Activated CD4-positive, alpha-beta T cell treated with anti-CD3 and anti-CD28 coated beads, Interleukin-2, Interleukin-6, amounts not matched to agents 100 ng/mL and 50 ng/mL, durations not matched to agents 16 hours and 8 hours (primary cell): ENCODE measurements at regions not wholly inside any gene's neighbourhood (a gene's known extent, or its start where the extent isn't known, plus 50 kb on each side); places are given as distances from the start of the nearest gene placed in this dataset.

ENCODE experiments used
- DNase-seq: peaks from one replicate; pipeline ENCODE4 v3.0.0-alpha.2; 2020

DNA sequence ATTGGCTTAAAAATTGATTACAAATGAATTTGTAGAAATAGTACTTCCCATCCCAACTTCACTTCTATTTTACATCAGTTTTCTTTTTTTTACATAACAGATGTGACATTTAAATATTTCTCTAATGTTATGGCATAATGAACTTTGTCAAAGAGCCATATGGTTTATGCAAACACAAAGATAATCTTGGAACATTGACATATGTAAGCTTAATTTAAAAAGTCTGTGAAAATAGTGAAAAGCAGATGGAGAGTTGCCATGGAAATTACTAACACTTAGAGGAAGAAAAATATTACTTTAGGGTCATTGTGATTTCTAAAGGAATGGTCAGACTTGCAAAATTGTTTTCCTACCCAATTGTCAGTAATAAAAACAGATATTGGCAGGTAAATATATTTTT is 232.4 kb downstream of the AEBP2 start:
- no peak for DNase-seq

DNA sequence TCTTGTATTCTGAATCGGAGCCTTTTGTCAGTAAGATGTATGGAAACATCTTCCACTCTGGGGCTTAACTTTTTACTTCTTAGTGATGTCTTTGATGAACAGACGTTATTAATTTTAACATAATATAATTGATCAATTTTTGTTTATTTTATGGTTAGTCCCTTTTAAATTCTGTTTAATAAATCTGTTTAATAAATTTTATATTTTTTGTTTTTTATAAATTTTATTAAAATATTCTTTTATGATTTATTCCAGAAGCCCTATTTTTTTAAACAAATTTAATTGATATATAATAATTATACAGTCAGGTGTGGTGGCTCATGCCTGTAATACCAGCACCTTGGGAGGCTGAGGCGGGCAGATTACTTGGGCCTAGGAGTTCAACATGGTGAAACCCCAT is 235.1 kb downstream of the AEBP2 start:
- no peak for DNase-seq

DNA sequence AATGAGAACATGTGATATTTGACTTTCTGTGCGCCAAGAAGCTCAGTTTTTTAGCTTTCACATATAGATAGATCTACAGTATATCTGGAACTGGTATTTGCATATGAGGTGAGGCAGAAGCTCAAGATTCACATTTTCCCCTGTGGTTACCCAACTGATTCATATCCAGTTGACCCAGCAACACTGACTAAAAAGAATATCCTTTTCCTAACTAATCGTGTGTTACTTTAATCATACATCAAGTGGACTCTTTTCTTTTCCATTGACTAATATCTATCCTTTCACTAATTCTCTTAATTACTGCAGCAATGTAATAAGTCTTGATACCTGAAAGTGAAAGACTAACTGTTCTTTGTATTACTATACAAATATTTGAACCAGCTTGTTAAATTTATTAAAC is 236.1 kb downstream of the AEBP2 start:
- peak; percentile 62 for DNase-seq

DNA sequence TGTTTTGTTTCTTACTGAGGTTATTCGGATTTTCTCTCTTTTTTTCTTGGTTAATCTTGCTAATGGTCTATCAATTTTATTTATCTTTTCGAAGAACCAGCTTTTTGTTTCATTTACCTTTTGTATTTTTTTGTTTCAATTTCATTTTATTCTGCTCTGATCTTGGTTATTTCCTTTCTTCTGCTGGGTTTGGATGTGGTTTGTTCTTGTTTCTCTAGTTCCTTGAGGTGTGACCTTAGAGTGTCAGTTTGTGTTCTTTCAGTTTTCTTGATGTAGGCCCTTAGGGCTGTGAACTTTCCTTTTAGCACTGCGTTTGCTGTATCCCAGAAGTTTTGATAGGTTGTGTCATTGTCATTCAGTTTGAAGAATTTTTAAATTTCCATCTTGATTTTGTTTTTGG is 239.2 kb downstream of the AEBP2 start:
- peak; percentile 44 for DNase-seq

DNA sequence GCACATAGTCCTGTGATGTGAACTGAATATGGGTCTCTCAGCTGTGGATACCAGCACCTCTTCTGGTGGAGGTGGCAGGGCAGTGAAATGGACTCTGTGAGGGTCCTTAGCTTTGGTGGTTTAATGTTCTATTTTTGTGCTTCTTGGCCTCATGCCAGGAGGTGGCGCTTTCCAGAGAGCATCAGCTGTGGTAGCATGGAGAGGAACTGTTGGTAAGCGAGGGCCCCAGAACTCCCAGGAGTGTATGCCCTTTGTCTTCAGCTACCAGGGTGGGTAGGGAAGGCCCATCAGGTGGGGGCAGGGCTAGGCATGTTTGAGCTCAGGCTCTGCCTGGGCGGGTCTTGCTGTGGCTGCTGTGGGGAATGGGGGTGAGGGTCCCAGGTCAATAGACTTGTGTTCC is 241.7 kb downstream of the AEBP2 start:
- no peak for DNase-seq

DNA sequence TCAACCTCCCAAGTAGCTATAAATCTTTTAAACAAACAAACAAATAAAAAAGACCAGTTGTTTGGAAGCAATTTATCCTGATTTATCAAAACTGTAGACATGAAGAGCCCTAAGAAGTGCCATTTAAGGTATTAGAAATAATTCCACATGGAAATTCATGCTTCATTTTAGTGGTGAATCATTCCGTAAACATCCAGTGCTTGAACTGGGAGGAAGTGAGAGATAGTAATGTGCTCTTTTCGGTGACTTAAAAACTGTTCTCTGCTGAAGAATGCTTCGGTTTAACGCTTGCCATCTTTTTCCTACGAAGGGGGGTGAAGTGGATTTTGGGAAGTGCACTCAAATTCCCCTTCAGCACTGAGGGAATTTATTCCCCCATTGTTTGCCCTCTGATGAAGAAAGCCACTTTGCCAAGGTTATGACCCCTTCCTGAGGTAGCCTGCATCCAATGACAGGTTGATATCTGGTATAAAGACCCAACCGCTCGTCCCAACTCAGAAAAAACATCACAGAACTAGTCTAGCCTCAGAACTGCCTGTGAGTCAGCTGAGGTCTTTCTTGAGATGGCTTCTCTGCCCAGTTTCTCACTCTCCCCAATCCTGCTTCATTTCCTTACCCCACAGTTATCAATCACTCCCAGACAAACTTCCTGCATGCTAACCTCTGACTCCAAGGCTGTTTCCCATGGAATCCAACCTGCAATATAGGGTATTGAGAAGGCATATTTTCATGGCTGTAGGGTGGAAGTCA is 244.1 kb downstream of the AEBP2 start:
- DNase-seq: no peak

DNA sequence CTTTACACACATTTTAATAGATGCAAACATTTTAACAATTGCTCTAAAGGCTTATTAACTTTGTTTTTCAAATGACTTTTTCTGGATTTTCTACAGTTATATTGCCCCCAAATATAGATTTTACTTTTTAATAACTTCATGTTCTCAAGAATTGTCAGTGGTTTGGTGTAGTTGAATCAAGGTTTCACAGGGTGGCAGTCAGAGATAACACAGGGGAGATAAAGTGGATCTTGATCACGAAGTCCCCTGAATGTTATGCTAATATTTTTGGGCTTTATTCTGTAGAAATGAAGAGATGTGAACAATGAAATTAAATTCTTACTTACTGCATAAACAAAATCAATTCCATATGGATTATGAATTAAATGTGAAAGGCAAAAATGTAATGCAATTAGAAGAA is 248.1 kb downstream of the AEBP2 start:
- DNase-seq: no peak

DNA sequence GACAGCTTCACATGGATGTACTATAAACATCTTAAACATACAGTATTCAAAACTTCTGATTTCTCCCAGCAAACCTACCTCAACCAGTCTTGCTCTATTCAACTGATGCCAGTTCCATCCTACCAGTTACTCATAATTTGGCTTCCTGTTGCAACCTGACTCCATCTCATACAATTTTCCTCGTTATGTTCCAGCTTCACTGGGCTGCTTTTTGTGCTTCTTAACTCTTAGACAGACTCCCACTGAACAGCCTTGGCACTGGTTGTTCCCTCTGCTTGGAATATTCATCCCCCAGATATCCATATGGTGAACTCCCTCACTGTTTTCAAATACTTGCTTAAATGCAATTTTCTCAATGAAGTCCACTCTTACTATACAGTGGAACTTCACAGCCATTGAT is 249.2 kb downstream of the AEBP2 start:
- no peak for DNase-seq

DNA sequence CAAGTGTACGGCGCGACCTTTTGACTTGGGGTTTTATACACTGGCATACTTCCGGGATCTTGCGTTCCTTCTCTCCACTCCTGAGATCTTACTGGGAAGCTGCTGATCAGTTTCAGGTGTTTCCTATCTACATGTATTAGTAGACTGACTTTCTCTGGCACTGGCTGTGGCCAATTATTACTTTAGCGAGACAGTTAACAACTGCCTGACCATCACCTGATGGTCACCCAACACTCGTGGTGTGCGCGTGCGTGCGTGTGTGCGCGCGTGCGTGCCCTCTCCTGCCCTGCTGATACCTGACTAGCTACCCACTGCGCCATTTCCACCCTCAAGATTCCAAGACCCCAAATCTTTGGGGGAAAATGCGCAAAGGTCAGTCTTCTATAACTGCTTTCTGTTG is 249.9 kb downstream of the AEBP2 start:
- no peak for DNase-seq

DNA sequence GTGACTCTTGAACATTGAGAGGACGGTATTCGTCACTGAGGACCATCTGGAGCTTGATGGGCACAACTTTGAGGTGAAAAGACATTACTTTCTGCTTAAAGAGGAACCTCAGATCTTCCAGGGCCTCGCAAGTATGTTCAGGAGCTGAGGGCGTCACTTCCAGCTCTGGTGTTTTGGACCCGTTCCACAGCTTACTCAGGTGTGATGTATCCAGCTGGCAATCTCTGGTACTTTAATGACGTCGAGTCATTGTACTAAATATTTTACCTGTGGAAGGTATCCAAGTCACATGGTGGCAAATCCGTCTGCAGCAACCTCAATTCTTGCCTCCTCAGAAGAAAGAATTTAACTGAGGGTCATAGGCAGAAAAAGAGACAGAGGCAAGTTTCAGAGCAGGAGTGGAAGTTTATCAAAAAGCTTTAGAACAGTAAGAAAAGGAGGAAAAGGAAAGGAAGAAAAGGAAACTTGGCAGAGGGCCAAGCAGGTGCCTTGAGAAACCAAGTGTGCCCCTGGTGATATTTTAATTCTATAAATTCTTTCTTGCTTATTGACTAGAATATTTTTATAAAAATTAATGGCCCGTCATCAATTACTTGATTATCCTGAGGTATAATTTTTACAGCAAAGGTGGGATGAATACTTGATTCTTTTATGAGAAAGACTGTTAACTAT is 250.6 kb downstream of the AEBP2 start:
- DNase-seq: no peak

DNA sequence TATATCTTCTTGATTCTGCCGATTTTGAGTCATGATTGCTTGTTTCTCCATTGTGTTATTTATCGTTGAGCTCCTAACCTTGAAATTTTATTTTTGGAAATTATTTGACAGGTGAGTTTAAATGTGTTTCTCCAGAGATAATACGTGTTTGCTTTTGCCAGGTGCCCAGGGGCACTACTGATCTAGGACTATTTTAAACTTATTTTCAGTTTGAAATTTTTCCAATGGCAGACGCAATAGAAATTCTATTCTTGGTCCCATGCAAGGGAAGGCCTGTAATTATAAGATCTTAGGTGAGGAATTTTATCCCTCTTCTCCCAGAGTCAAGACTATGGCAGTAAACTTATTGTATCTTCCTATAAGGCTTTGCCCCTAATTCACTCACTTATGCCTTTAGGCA is 252.8 kb downstream of the AEBP2 start:
- DNase-seq: no peak

DNA sequence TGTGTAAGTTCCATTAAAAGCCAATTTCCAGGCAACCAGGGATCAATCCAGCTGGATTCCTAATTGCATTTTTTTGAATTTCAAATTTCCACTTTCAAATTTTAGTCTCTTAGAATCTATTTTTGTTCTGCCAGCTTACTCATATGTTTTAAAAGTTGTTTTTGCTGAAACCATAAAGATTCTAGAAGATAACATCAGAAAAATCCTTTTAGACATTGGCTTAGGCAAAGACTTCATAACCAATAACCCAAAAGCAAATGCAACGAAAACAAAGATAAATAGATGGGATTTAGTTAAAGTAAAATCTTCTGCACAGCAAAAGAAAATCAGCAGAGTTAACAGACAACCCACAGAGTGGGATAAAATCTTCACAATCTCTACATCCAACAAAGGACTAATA is 253.3 kb downstream of the AEBP2 start:
- no peak for DNase-seq

DNA sequence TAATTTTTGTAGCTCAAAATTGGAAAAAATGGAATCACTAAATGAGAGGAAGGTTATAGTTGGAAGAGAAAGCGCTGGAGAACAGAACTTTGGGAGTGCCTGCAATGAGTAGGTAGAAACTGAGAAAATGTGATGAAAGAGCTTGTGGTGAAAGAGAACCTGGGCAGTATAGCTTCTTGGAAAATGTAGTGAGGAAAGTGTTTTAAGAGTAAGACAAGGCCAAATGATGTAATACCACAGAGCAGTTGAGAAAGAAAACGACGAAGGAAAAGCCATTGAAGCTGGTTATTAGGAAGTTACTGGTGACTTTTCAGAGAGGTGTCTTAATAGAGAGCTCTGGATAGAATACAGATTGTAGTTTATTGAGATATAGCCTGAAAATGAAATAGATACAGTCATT is 255.3 kb downstream of the AEBP2 start:
- DNase-seq: peak; percentile 19

DNA sequence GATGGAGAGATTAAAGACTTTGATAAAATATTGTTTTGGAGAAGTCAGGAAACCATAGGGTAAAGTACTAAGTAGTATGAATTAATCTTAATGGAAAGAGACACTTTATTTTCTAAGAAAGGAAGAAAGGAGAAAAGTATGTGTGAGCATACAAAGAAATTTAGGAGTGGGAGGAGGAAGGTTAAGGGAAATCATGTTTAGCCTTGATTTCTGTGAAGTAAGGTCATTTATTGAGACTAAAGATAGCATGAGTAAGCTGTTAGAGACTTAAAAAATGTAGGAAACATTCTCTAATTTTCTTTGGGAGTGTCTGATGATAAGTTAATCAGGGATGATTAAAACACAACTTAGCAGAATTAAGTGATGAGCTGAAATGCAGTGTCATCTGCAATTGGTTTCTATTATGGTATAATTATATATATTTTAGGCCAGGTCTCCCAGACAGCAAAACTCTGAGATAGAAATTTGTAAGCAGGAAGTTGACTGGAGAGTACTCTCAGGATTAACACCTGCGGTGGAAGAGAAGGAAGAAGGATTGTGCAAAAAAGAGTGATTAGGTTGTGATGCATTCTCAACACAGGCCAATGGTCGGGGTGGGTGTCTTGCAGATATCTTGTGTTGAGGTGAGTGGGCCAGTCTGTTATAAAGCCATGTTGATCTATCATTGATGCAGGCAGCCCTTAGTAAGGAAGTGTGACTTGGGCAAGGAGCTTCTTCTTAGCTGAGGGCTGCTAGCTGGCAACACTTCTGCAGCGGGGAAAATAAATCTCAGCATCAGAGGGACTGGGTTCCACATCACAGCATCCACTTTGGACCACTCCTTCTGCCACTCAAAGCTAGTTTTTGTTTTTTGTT is 256.2 kb downstream of the AEBP2 start:
- DNase-seq: no peak

DNA sequence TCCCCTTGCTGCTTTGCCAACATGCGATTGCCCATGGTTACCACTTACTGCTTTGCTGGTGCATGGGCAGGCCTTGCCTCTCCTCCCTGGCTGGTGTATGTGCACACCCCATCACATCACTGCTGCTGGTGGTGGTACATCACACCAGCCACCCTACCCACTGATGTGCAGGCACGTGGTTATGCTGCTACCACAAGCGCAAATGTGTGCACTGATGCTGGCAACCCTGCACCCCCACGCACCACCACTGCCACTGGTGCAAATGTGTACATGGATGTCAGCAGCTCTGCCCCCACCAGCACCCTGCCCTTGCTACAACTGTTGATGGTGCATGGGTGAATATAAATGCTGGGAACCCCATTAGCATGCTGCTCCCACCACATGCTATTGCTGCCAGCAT is 261.7 kb downstream of the AEBP2 start:
- no peak for DNase-seq

DNA sequence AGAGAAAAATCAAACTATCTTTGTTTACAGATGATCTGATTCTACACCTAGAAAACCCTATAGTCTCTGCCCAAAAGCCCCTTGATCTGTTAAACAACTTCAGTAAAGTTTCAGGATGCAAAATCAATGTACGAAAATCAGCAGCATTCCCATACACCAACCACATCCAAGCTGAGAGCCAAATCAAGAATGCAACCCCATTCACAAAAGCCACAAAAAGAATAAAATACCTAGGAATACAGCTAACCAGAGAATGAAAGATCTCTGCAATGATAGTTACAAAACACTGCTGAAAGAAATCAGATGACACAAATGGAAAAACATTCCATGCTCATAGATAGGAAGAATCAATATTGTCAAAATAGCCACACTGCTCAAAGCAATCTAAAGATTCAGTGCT is 265.7 kb downstream of the AEBP2 start:
- no peak for DNase-seq

DNA sequence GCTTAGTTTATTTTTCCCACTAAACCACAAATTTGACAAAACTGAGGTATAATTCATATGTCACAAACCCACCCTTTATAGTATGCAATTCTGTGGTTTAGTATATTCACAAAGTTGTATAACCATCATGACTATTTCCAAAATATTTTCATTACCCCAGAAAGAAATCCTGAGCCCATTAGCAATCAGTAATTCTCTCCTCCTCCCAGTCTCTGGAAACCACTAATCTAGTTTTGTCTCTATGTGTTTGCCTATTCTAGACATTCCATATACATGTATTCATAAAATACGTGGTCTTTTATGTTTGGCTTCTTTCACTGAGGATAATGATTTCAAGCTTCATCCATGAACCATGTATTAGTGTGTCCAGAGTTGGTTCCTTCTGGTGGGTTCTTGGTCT is 267.6 kb downstream of the AEBP2 start:
- no peak for DNase-seq

DNA sequence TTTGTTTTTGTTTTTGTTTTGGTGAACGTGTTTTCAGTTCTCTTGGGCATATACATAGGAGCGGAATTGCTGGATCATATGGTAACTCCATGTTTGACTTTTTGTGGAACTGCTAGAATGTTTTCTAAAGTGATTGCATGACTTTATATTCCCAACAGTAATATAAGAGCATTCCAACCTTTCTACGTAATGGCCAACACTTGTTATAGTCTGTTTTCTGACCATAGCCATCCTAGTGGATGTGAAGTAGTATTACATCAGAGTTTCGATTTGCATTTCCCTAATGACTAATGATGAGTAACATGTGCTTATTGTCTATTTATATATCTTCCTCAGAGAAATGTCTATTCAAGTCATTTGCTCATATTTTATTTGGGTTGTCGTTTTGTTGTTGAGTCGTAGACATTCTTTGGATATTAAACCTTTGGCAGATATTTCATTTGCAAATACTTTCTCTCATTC is 268.7 kb downstream of the AEBP2 start:
- no peak for DNase-seq

DNA sequence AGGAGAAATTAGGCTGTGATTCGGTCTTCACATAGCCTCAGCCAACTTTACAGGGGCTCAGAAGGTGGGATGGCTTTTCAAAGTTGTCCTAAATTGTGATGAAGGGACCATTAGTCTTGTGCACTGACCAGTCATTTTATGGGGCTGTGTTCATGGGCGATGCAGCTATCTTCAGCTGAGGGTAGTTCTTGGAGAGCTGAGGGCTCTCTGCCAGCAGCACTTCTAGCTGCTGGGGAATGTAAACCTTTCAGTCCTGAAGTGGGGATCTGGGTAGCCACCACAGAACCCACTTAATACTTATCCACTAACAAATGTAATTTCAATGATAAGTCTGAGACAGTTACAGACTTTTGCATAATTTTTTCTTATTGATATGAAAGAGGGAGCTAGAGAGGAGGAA is 270.6 kb downstream of the AEBP2 start:
- DNase-seq: no peak

DNA sequence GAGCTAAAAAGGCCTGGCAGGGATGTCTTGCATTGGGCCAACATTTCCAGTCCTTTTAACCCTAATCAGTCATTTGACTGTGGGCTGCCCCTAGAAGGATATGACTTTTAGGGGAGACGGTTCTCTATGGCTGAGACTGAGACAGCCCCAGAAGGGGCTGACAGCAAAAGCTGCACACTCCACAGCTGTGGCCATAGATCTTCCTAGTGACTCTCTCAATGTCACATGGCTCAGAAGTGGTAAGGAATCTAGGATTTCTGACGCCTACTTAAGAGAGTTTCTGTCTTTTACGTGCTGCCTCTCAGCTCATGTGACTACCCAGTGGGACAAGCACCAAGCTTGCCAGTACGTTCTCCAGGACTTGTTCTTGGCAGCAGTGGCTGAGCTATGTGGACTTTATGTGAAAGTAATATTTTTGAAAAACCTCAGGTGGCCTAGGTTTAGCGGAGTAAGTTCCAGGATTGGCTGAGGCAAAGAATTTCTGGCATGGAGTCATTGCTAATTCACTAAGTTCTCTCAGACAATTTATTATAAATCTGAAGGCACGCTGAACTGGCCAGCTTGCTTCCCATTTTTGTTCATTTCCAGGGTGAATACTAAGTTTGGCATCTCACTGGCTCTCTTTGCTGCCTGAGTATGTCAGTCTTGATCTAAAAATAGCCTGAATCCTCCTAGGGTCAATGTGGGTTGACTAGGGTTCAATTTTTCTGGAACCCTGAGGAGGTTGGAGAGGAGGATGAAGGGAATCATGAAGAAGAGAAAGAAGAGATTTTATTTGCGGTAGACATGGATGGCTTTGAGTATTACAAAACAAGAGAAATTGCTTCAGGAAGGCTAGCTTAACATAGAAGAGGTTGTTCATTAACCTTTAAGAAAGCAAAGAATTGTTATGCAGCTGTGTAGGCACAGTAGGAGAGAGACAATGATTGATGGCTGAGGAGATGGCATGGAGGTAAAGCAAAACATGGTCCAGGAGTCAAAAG is 271.8 kb downstream of the AEBP2 start:
- DNase-seq: no peak

DNA sequence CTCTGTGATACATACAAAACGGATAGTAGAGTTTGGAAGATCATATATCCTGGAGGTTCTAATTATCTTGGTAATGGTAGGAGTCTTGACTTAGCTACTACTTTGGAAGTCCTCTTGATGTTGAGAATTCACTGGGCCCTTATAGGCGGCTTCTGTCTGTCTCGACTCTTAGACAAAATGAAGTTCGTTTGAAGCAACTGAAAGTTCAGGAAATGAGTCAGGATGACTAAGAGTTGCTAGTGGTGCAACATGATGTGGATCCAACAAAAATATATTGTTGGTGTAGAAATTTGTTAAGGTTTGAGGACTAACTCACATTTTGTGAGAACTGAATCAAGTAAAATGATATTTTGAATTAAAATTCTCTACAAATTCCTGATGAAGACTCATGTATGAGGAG is 272.7 kb downstream of the AEBP2 start:
- DNase-seq: peak; percentile 15

DNA sequence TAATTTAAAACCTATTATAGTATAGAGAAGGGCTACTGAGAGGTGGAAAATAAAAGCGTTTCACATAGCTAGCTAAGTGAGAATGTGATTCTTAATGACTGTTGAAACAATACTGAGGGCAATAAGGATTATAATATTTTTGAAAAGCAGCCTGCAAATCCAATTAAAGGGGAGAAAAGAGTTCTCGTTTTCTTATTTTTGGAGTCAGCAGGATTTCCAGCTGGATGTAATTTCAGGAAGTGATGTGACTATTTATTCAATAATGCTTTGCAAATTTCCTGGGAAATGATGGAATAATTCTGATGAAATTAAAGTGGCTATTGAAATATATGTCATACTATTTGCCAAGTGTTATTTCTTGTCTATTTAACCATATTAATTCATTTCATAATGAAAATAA is 279.1 kb downstream of the AEBP2 start:
- DNase-seq: no peak

DNA sequence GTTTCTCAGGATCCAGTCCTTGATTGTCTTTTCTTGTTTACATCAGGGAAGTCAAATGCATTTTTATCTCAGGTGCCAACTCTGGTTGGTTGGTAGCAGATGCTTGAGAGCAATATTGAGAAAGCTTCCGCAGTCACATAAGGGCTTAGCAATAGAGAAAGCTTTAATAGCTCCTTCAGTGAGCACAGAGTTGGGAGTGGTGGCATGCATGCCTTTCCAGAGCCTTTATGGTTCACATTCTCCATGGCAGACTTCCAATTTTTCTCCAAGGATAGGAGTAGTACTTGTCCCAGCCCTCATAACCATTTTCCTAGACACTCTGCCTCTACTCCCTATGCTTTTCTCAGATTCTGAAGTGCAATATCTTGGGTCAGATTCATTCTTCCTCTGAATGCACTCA is 280.4 kb downstream of the AEBP2 start:
- no peak for DNase-seq
